CD4-positive, alpha-beta T cell treated with Interleukin-21 for 1 hour (primary cell): ENCODE measurements at regions not wholly inside any gene's neighbourhood (a gene's known extent, or its start where the extent isn't known, plus 50 kb on each side); places are given as distances from the start of the nearest gene placed in this dataset.

Source experiments
- DNase-seq: peaks from one replicate; pipeline ENCODE4 v3.0.0-alpha.2; 2020

DNA sequence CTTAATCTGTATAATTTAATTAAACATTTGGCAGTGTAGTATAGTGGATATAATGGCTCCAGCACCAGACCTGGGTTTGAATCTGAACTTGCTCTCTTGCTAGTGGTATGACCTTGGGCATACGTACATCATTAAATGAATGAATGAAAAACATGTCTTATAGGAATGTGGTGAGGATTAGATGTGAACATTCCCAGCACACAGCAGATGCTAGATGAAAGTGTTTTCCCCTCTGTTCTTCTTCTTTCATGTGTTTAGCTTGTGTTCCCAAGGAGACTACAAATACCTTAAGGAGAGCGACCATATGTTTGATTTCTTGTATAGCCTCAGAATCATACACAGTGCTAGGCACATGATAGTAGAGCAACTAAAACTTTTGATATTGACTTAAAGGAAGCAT lies 56.5 kb downstream of the CT47B1 start:
- no peak for DNase-seq

DNA sequence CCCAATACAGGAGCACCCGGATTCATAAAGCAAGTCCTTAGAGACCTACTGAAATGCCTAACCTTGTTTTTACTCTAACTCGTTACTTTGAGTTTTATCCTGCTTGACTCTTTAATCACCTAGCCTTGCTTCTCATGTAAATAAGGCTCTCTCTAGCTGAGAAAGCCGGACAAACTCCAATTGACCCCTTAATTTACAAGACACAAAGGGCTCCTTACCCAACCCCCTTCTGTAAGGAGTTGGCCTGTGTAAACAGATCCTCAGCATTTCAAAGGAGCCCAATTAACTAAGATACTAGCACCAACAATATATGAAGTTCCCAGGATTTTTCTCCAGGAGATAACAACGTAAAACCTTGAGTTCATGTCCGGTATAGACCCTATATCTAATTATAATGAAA lies 61.7 kb downstream of the CT47B1 start:
- no peak for DNase-seq

DNA sequence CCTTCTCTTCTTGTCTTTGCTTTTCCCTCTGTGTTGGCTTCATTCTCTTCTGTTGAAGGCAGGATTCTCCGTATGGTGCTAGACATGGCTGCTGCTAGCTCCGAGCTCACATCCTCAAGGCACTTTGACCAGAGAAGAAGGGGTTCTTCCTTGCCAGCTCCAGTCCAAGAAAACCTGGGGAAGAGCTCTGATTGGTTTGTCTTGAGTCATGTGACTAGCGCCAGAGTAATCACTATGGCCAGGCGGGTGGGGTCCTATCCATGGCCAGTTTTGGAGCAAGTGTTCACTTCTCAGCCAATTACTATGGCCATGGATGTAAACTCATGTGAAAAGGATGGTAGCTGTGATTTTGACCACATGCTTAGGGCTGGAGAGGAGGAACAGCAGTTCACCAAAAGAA lies 74.2 kb downstream of the CT47B1 start:
- no peak for DNase-seq

DNA sequence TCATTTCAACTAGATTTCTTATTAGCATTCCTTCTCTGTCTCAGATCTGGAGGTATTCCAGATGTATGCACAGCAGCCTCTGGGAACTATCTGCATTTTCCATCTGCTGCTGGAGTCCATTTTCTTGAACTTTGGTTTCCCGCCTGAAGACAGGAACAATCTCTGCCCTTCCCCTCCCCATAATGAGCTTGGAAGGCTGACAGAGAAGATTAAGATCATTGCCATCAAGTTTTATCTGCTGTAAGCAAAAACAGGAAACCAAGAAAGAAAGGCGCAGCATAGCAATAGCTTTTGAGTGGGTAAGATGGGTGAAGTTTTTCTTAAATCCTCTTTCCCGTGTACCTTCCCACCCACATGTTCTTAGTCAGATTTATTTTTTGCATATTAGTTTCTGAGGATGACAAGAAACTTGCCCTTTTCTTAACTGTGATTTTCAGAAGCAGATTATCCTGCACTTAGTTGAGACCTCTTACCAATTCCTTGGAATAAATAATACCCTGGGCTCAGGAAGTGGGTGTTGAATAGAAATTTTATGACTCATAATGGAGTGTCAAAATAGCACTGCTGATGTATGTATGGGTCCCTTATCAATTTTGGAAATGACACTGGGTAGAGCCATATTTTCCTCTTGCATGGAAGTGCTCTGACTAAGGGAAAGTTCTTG lies 78.3 kb downstream of the CT47B1 start:
- no peak for DNase-seq

DNA sequence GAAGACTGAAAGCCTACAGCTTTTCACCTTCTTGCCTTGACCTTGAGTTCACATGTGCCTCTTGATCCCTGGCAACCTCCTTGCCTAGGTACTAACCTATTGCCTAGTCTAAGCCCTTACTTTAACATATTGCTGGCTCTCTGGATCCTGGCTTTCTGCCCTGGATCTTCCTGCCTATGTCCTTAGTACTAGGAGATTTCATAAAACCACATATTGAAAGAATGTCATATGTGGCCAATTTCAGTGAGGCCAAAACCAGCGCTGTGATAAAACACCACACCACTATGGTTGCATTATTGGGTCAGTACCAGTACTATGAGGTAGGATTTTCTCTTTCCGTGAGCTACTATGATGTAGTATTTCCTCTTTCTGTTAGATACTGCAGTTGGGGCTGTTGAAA lies 80.4 kb downstream of the CT47B1 start:
- no peak for DNase-seq

DNA sequence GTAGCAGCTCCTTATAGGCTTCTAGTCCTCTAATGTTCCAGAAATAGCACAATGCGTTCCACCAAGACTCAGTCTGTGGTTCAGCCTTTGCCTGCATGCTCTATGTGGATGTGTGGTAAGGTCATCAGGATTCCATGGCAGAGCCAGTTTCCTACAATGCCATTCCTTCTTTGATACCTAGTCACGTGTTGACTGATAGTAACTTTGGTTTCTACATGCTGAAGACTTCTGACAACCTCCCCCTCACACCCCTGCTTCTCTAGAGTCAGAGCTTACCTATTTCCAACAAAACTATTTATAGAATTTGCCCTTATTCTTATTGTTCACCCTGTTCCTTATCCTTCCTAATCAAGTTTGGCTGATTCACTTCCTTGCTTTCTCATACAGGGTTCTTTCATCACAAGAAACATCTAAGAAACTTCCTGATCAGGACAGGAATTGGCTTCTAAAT lies 81.1 kb downstream of the CT47B1 start:
- no peak for DNase-seq

DNA sequence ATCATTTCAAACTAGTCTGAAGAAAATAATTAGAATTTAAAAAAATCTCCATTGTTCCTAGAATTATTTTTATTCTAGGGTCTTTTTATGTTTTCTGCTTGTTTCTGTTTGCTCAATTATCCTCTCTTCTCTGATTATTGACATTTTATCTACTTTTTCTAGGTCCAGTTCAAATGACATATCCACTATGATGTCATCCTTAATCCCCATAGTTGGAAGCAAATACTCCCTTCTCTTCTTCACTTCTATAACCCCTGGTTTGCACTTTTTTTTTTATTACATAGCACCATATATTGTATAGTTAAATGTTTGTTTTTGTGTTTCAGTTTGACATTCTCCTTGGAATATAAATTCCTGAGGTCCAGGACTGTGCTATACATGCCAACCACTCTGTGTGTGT lies 82.6 kb downstream of the CT47B1 start:
- DNase-seq = no peak

DNA sequence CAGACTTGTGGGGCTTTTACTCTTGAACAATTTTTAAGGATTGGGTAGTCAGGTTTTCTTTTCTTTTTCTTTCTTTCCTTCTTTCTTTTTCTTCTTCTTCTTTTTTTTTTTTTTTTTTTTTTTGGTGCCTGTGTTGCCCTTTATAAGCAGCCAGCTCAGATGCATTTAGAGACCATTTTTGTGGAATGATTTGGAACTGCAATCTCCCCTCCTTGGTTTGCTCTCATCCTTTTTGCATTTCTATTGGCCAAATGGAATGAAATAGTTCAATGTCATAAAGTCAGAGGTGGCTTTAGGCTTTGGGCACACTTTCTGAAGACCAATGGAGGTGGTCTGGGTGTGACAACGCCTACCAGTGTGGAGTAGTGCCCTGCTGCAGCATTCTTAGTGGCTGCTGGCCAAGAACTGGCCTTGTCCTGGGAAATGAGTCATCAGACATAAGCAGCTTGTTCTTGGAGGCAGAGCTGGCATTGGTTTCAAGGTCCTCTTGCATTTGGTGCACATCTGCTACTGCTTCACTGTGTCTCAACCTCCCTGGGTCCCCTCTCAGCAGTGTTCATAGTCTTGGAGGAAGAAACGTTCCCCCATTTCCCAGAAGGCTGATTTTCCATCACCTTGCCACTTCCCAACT lies 84.5 kb downstream of the CT47B1 start:
- DNase-seq = no peak

DNA sequence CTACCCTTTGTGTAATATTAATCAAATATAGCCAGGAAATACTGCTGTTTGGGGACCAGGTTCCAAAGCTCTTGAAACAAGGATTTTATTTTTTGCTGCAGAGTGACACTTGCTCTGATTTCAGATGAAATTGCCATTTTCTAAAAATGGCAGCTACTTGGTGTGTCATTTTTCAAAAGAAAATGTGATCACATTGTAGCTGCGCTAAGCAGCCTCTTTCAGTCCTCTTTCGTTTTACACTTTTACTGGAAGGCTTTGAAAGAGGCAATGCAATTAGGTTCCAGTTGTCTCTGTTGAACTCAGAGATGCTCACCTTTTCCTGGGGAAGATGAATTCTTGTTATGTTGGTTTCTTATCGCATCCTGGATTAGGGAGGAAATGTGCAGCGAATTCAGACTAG lies 85.1 kb downstream of the CT47B1 start:
- DNase-seq = no peak

DNA sequence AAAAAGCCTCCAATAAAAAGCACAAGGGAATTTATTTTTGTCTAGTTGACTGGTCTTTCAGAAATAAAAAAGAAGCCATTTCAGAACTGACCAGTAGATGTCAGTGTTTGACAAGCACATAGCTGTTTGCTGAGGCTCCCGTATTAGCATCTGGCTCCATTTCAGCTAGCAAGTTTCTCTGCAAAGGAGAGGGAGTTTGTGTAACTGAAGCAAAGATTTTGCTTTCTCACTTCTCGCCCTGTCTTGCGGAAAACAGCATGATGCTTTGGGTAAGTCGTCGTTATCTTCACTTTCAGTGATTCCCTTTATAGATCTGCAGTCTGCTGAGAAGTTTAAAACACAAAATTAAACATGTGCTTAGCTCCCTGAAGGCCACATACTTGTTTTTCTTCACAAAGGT lies 85.5 kb downstream of the CT47B1 start:
- peak; percentile 58 for DNase-seq

DNA sequence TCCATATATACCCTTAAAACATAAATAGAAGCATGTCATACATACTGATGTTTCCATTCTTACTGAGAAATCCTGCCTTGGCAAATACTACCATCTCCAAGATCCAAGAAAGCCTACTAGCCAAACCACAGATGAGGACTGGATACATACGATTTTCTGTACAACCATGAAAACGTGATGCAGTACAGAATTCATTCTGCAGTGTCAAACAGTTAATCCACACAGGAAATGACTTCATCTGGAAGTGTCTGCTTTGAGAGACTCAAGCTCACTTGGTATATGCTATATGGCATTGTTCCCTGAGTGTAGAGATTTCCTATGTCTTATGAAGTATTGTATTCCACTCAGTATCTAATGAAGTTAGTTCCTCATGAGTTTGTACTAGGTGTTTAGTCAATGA lies 94.3 kb downstream of the CT47B1 start:
- DNase-seq = no peak

DNA sequence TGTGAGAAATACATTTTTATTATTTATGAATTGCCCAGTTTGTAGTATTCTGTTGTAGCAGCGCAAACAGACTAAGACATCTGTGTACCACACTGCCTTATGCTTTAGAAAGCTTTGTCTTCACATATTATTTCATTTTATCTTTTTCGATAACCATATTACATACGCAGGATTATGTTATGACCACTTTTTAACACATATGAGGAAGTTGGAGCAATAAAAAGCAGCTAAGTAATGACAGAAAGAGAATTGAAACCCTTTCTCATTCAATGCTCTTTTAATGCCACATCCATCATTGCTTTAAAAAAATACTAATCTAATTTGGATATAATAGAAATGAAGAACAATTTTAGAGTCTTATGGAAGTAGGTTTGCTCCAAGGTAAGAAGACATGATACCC lies 99.7 kb downstream of the CT47B1 start:
- DNase-seq = no peak

DNA sequence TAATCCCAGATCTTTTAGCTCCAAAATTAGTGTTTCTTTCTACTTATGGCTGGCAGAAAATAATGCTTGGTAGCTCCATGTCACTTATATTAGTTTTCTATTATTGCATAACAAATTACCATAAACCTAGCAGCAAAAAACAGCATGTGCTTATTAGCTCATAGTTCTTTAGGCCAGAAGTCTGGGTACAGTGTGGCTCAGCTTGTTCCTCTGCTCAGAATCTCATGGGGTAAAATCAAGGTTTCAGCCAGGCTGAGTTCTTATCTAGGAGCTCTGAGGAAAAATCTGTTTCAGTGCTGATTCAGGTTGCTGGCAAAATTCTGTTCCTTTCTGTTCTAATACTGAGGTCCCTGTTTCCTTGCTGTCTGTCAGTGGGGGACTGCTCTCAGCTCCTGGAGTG lies 101.1 kb downstream of the CT47B1 start:
- no peak for DNase-seq

DNA sequence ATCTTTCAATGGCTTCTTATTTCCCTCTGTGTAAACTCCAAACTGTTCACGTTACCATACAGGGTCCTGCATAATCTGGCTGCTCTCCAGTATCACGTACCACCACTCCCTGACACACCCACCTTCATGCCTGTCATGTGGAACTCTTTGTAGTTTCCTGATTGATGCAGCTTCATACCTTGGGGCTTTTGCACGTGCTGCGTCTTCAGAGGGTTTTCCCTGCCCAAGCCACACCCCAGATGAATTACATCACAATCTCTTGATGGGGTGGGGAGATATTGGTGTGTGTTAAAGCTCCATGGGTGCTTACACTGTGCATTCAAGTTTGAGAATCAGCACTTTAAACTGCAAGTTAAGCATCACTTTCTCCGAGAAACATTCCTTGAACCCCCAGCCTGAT lies 101.9 kb downstream of the CT47B1 start:
- no peak for DNase-seq

DNA sequence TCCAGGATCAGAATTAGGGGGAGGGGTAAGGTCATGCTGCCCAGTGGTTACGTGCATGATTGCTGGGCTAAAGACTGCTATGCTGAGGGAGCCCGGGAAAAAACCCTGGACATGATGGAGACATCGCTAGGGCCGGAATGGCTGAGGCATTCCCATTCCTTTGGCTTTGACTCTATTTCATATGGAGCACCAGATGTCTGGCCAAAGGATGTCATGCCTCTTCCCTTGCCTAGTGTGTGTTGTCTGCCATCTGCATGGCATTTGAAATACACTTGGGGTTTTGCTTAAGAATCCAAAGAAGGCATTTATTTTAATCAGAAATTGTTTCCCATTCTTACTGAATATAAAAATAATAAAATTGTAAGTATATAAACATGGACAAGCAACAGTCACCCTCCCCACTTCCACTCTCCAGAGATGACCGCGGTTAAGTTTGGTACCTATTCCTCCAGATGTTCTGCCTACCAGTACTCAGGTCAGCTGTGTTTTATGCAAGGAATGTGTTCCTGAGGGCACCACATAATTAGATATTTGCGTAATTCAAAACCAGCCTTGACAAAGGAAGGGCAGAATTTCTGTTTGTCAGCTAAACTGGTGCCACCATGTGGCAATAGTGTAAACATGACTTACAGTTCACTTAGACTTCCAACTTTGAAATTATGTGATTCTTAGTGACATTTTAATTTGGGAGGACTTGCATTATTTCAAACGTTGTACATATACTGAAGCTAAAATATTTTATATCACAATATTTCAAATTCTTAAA lies 105.9 kb downstream of the CT47B1 start:
- DNase-seq = peak; percentile 24

DNA sequence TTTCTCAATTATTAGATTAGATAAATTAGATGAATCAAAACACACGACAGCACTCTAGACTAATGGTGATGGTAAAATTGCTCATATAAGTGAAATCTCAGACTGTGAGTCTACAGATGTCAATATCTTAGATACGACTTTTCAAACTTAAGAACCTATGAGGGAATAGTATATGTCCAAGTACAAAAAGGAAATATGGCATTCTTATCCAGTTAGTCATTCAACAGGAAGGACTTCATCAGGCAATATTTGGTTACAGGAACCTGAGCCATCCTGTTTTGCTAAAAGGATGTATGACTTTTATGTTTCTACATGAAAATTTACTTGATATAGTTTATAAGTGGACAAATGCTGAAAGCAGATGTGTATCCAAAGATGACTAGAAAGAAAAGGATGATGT lies 107.0 kb downstream of the CT47B1 start:
- DNase-seq = no peak

DNA sequence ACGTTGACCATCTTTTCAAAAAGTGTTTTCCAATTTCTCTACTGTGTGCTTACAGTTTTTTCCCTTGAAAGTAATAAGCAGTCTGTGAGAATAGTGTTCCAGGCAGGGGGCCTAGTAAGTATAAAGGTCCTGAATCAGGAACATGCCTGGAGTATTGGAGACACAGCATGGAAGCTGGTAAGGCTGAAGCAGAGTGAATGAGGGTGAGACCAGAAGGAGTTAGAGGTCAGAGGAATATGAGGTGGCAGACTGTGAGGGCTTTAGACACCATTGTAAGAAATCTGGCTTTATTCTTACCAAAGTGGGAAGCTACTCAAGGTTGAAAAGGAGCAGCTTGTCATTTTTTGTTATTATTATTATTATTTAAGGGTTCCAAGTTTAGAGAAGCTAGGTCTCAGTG lies 107.4 kb downstream of the CT47B1 start:
- no peak for DNase-seq

DNA sequence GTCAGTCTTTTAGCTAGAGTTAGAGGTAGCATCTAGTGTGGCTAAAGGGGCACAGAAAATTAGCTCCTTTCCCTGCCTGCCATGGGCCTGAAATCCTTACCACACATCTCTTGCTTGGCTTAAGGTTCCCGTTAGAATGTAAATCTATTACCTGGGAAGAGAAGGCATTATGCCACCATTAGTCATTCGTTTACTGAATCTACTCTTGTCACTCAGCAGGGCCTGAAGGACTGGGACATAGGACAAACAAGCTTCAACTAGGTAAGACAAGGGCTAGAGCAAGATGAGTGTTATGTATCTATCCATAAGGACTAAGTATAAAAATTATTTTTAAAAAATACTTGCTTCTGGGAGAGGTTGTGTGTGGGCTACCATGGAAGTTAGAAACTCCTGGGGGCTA lies 112.4 kb downstream of the CT47B1 start:
- no peak for DNase-seq

DNA sequence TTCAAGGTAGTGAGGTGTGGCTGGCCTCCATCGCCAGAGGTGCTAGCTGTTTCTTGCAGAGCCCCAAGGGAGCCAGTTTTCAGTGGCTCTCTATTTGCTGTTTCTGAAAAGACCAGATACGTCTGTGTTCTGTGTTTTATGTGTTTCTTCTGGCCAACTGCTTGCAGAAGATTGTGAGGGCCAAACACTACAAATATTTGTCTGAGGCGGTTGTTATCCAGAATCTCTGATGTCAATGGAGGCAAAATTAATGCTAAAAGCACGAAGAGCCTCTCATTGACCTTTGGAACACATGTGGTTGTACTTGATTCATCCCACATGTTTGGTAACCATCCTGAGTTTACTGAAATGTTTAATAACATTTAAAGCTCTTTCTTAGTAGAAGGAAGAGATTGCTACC lies 113.9 kb downstream of the CT47B1 start:
- DNase-seq = no peak

DNA sequence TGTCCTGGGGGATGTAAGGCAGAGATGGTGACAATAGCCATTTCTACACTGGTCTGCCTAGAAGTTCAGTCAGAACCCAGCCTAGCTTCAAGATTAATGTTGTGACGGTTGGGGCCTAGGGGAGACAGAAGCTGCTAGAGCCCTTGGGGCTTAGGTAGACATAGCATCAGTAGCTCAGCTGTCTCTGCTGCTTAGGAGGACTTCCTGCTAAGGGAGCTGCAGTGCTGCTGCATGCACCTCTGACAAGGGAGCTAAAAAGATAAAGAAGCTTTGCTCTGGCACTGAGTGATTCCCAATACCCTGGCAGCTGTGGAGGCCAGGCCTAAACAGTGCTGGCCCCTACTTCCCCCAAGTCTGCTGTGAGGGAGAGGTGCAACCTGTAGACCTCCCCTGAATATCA lies 116.0 kb downstream of the CT47B1 start:
- no peak for DNase-seq

DNA sequence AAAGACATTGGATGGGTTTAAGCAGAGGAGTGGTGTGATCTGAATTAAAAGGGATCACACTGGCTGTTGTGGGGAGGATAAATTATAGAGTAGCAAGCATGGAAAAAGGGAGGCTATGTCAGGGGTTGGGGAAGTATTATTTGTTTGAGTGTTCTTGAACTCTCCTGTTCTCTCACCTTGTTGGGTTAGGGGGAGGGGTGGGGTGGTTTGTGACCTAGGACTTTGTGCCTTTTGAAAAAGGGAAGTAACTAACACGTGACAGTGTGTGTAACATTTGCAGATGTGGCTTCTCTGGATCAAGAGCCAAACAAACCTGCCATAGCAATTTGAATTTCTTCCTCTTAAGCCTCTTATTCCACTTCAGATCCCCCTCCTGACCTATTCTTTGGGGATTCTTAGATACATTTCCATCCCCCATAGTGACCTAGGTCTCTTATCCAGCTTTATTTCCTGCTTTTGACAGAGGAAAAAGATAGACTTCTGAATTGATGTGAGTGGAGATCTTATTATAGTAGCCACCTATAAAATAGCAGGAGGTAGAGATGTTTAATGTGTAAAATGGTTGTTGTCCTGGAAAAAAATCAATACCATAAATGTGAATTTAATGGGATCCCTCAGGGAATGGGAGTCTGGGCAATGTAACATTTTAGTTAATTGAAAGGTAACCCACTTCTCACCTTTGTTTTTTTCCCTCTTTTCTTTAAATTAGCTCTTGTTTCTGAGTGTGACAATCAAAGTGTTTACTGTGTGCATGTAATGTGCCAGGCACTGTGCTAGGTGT lies 120.4 kb downstream of the CT47B1 start:
- DNase-seq = peak; percentile 12

DNA sequence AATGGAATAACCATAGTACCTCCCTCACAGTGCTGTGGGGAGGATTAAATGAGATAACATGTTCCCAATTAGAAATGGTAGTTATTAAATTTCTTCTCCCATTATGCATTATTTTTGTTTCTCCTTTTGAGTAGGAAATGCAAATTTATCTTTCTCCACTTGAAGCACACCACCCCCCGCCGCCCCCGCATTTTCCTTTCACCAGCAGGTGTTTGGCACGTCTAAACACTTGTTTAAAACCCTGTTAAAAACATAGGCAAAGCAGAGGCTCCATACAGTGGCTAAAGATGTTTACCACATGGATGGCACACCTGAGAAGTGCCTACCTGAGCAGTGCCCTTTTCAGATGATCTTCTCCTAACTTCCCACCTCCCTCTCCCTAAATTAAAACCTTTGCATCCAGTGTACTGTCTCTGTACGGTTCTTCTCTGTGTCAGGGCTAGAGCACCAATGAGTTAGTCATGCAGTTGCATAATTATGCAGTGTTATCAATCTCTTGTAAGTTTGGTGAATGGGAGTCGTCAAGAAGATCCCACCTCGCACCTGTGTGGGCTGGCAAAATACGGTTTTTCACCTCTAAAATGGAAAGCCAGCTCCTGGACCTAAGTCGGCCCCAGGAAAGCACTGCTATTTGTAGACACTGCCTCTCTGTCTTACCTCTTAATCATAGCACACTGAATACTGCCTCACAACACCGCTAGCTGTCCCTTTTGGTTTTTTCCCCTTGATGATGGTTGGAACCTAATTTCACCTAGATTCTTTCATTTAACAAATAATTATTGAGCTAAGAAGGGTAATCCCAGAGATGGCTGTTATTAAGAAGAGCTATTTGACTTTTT lies 122.0 kb downstream of the CT47B1 start:
- DNase-seq = no peak
